Fibroblast of skin of abdomen (primary cell): ENCODE measurements at regions not wholly inside any gene's neighbourhood (a gene's known extent, or its start where the extent isn't known, plus 50 kb on each side); places are given as distances from the start of the nearest gene placed in this dataset.
"Not testable (repeated sequence)": the region's sequence is repeated elsewhere in the genome, so short reads cannot be mapped to it uniquely, and the experiment has no call there.

Experiments used
- DNase-seq: peaks from one replicate; pipeline ENCODE4 v3.0.0-alpha.2; 2013

- not testable (repeated sequence) for DNase-seq
Observed at GRCh38 chr11:94235772-94236171, 68.6 kb upstream of the IZUMO1R start.

DNA sequence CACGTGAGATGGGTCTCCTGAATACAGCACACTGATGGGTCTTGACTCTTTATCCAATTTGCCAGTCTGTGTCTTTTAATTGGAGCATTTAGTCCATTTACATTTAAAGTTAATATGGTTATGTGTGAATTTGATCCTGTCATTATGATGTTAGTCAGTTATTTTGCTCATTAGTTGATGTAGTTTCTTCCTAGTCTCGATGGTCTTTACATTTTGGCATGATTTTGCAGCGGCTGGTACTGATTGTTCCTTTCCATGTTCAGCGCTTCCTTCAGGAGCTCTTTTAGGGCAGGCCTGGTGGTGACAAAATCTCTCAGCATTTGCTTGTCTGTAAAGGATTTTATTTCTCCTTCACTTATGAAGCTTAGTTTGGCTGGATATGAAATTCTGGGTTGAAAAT is 68.0 kb upstream of the IZUMO1R start:
- DNase-seq, result not testable (repeated sequence)

DNA sequence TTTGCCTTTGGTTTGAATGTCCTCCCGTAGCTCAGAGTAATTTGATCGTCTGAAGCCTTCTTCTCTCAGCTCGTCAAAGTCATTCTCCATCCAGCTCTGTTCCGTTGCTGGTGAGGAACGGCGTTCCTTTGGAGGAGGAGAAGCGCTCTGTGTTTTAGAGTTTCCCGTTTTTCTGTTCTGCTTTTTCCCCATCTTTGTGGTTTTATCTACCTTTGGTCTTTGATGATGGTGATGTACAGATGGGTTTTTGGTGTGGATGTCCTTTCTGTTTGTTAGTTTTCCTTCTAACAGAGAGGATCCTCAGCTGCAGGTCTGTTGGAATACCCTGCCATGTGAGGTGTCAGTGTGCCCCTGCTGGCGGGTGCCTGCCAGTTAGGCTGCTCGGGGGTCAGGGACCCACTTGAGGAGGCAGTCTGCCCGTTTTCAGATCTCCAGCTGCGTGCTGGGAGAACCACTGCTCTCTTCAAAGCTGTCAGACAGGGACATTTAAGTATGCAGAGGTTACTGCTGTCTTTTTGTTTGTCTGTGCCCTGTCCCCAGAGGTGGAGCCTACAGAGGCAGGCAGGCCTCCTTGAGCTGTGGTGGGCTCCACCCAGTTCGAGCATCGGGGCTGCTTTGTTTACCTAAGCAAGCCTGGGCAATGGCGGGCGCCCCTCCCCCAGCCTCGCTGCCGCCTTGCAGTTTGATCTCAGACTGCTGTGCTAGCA is 66.8 kb upstream of the IZUMO1R start:
- DNase-seq, result not testable (repeated sequence)

- DNase-seq, result not testable (repeated sequence)
Observed at GRCh38 chr11:94238154-94238735, 66.1 kb upstream of the IZUMO1R start.

DNA sequence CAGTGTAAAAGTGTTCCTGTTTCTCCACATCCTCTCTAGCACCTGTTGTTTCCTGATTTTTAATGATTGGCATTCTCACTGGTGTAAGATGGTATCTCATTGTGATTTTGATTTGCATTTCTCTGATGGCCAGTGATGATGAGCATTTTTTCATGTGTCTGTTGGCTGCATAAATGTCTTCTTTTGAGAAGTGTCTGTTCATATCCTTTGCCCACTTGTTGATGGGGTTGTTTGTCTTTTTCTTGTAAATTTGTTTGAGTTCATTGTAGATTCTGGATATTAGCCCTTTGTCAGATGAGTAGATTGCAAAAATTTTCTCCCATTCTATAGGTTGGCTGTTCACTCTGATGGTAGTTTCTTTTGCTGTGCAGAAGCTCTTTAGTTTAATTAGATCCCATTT is 65.6 kb upstream of the IZUMO1R start:
- not testable (repeated sequence) for DNase-seq

DNA sequence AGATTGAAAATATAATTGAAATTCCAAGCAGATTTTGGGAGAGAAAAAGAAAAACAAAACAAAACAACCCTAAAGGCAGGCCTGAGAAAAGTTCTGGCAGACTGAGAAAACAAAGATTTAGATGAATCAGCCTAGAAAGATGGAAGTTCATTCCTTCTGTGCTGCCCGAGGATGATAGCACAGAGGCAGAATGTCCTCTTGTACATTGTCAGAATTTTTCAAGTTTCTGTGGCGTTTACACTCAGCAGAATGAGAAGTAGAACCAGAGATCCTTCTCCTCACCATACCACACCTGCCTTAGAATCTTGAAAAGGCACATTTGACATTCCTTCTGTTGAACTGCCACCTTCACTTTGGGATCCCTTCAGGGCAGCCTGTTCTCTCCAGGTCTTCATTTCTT is 62.5 kb upstream of the IZUMO1R start:
- no peak for DNase-seq

DNA sequence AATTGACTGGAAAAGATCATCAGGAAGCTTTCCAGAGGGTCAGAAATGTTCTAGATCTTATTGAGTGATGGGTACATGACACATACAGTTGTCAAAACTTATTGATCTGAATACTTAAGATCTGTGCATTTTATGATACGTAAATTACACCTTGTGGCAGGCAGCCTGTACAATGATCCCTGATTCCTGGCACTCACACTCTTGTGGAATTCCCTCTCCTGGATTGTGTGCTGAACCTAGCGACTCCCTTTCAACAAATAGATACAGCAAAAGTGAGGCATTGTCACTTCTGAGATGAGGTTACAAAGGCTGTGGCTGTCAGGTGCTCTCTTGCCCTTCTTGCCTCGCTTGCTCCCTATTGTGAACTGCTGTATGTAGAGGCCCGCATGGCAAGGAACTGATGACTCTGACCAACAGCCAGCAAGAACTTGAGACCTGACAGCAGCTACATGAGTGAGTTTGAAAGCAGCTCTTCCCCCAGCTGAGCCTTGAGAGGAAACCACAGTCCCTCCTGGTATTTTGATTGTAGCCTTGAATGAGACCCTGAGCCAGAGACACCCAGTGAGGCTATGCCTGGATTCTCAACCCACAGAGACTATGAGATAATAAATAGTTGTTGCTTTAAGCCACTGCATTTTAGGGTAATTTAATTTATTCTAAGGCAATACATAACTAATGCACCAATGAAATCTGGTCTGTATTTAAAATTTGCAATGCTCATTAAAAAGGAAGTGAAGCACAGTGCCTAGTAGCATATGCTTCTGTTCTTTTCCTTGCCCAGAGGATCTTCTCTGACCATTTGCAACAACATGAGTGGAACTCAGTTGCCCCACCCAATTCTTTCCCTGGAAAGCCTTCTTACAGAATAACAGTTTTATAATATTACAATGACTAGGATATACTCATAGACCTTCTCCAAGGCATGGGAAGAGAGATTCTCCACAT is 60.5 kb upstream of the IZUMO1R start:
- peak; percentile 10 for DNase-seq

GRCh38 chr11:94245121-94245520 is 59.3 kb upstream of the IZUMO1R start:
- DNase-seq, result no peak

DNA sequence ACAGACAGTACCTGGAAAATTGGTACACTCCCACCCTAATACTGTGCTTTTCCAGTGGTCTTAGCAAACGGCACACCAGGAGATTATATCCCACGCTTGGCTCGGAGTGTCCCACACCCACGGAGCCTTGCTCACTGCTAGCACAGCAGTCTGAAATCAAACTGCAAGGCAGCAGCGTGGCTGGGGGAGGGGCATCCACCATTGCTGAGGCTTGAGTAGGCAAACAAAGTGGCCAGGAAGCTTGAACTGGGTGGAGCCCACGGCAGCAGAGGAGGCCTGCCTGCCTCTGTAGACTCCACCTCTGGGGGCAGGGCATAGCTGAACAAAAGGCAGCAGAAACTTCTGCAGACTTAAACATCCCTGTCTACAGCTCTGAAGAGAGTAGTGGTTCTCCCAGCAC is 56.1 kb upstream of the IZUMO1R start:
- DNase-seq, result not testable (repeated sequence)

- DNase-seq, result no peak
Observed at GRCh38 chr11:94254214-94254613, 50.2 kb upstream of the IZUMO1R start.
